Renal pelvis (tissue), 1 donor: ENCODE measurements at regions not wholly inside any gene's neighbourhood (a gene's known extent, or its start where the extent isn't known, plus 50 kb on each side); places are given as distances from the start of the nearest gene placed in this dataset.
"Not testable (repeated sequence)": the region's sequence is repeated elsewhere in the genome, so short reads cannot be mapped to it uniquely, and the experiment has no call there.

Experiments used
- DNase-seq: peaks from one replicate; pipeline ENCODE4 v3.0.0-alpha.2; 2013

- DNase-seq: no peak
Observed at GRCh38 chr2:35545301-35545700, 810.3 kb upstream of the CRIM1 start.

GRCh38 chr2:35538796-35539195, 816.8 kb upstream of the CRIM1 start:
- no peak for DNase-seq

- DNase-seq: no peak
Observed at GRCh38 chr2:35530615-35531135, 824.9 kb upstream of the CRIM1 start.

- no peak for DNase-seq
Observed at GRCh38 chr2:35526741-35527140, 828.8 kb upstream of the CRIM1 start.

- no peak for DNase-seq
Observed at GRCh38 chr2:35522450-35522849, 833.1 kb upstream of the CRIM1 start.

- DNase-seq: no peak
Observed at GRCh38 chr2:35510636-35511035, 844.9 kb upstream of the CRIM1 start.

- no peak for DNase-seq
Observed at GRCh38 chr2:35508601-35509000, 847.0 kb upstream of the CRIM1 start.

GRCh38 chr2:35504419-35504818, 851.2 kb upstream of the CRIM1 start:
- DNase-seq: no peak

- DNase-seq: no peak
Observed at GRCh38 chr2:35503738-35504199, 851.8 kb upstream of the CRIM1 start.

GRCh38 chr2:35503311-35503710, 852.3 kb upstream of the CRIM1 start:
- DNase-seq: no peak

GRCh38 chr2:35501076-35501475, 854.5 kb upstream of the CRIM1 start:
- no peak for DNase-seq

GRCh38 chr2:35496022-35496421, 859.6 kb upstream of the CRIM1 start:
- no peak for DNase-seq

- DNase-seq: no peak
Observed at GRCh38 chr2:35495182-35495581, 860.4 kb upstream of the CRIM1 start.

- DNase-seq: not testable (repeated sequence)
Observed at GRCh38 chr2:35478121-35478520, 877.5 kb upstream of the CRIM1 start.

GRCh38 chr2:35468245-35468644, 887.3 kb upstream of the CRIM1 start:
- DNase-seq: no peak

GRCh38 chr2:35463805-35464596, 891.6 kb upstream of the CRIM1 start:
- DNase-seq: no peak

- DNase-seq: no peak
Observed at GRCh38 chr2:35462226-35462998, 893.2 kb upstream of the CRIM1 start.

- no peak for DNase-seq
Observed at GRCh38 chr2:35461406-35461805, 894.2 kb upstream of the CRIM1 start.

- DNase-seq: no peak
Observed at GRCh38 chr2:35454966-35455638, 900.5 kb upstream of the CRIM1 start.

GRCh38 chr2:35447821-35448220, 907.8 kb upstream of the CRIM1 start:
- no peak for DNase-seq

GRCh38 chr2:35447215-35447614, 908.4 kb upstream of the CRIM1 start:
- no peak for DNase-seq

- DNase-seq: no peak
Observed at GRCh38 chr2:35443087-35443486, 912.5 kb upstream of the CRIM1 start.
